ENCODE measurements at regions not wholly inside any gene's neighbourhood (a gene's known extent, or its start where the extent isn't known, plus 50 kb on each side); places are given as distances from the start of the nearest gene placed in this dataset.
"Not testable (repeated sequence)": the region's sequence is repeated elsewhere in the genome, so short reads cannot be mapped to it uniquely, and the experiment has no call there.

- no peak for DNase-seq
Measured at GRCh38 chr13:50494138-50494537, 349.4 kb downstream of the DLEU7 start.

- not testable (repeated sequence) for DNase-seq
Measured at GRCh38 chr13:50503212-50503611, 340.3 kb downstream of the DLEU7 start.

GRCh38 chr13:50509167-50509566 lies 334.3 kb downstream of the DLEU7 start:
- no peak for DNase-seq

- peak; percentile 52 for DNase-seq
Measured at GRCh38 chr13:50509771-50510441, 333.6 kb downstream of the DLEU7 start.

GRCh38 chr13:50510885-50511545 lies 332.5 kb downstream of the DLEU7 start:
- DNase-seq, result not testable (repeated sequence)

- no peak for DNase-seq
Measured at GRCh38 chr13:50511877-50512341, 331.6 kb downstream of the DLEU7 start.

GRCh38 chr13:50512474-50513299 lies 330.8 kb downstream of the DLEU7 start:
- DNase-seq, result peak; percentile 38

GRCh38 chr13:50513300-50513877 lies 330.1 kb downstream of the DLEU7 start:
- no peak for DNase-seq

GRCh38 chr13:50514249-50514648 lies 329.2 kb downstream of the DLEU7 start:
- no peak for DNase-seq

GRCh38 chr13:50518131-50518530 lies 325.4 kb downstream of the DLEU7 start:
- no peak for DNase-seq

GRCh38 chr13:50518781-50519201 lies 324.7 kb downstream of the DLEU7 start:
- DNase-seq, result no peak

GRCh38 chr13:50519866-50520265 lies 323.6 kb downstream of the DLEU7 start:
- DNase-seq, result no peak

GRCh38 chr13:50521006-50521830 lies 322.3 kb downstream of the DLEU7 start:
- DNase-seq, result no peak

- peak; percentile 62 for DNase-seq
Measured at GRCh38 chr13:50521831-50522149, 321.7 kb downstream of the DLEU7 start.

- peak; percentile 30 for DNase-seq
Measured at GRCh38 chr13:50522506-50522905, 321.0 kb downstream of the DLEU7 start.

GRCh38 chr13:50523307-50523706 lies 320.2 kb downstream of the DLEU7 start:
- DNase-seq, result no peak

- DNase-seq, result no peak
Measured at GRCh38 chr13:50524560-50524959, 318.9 kb downstream of the DLEU7 start.

- DNase-seq, result no peak
Measured at GRCh38 chr13:50526661-50527071, 316.8 kb downstream of the DLEU7 start.

GRCh38 chr13:50527188-50527587 lies 316.3 kb downstream of the DLEU7 start:
- no peak for DNase-seq

GRCh38 chr13:50527612-50528509 lies 315.6 kb downstream of the DLEU7 start:
- no peak for DNase-seq
